NCI-H748 treated with DMSO at 0.1 percent for 48 hours (cell line): ENCODE measurements at regions not wholly inside any gene's neighbourhood (a gene's known extent, or its start where the extent isn't known, plus 50 kb on each side); places are given as distances from the start of the nearest gene placed in this dataset.

ENCODE experiments used
- DNase-seq: peaks from one replicate; lab custom pipeline; 2025; lab: John Stamatoyannopoulos, UW

DNA sequence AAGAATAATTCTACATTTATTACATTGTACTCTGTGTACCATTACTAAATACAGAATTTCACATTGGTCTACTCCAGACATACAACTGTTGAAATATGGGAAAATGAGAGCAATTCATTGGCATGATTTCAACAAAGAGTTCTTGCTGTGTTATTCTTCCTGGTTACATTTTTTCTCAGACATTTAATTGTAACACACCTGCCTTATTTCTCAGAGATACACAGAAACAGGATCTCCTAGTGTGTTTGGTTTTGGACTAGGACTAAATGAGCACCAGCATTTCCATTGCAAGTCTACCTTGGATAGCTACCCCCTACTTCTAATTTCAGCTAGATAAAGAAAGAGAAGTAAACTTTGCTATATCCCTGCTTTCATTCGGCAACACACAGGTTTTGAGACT lies 274.3 kb upstream of the CNTN4 start:
- no peak for DNase-seq

DNA sequence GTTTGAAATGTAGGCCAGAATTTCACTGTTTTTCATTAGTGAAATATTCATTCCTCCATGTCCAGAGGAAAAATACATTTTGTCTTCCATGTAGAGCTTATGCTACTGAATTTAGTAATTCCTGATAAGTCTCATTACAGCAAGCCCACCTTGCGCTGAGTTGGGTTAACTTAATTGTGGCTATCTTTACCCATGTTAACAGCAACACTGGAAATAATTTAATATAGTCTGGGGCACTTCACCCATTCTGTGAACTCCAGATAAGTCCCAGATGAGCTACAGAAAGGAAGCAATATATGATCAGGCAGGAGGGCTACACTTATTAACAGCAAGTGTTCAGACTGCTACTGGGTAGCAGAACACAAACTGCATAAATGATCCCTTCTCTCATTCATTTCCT lies 270.1 kb upstream of the CNTN4 start:
- DNase-seq: no peak

GRCh38 chr3:1830851-1831250 lies 267.8 kb upstream of the CNTN4 start:
- DNase-seq: no peak

DNA sequence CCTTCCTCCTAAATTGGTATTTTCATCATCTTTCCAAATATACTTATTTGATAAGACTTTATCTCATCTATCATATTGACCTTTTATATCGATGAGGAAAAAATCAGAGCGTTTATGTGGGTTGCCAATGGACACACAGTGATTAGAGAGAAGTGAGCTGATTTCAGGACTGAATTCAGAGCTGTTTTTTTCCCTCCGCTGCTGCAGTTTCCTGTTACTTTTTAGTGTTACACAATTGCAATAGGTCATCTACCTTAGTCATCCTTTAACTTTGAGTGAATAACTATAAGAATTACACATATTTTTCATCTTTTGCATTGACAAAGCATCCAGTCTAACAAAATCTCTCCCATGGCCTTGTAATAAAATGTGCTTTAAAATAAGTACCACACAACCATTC lies 266.3 kb upstream of the CNTN4 start:
- no peak for DNase-seq

GRCh38 chr3:1843111-1843510 lies 255.6 kb upstream of the CNTN4 start:
- DNase-seq: peak; percentile 58

DNA sequence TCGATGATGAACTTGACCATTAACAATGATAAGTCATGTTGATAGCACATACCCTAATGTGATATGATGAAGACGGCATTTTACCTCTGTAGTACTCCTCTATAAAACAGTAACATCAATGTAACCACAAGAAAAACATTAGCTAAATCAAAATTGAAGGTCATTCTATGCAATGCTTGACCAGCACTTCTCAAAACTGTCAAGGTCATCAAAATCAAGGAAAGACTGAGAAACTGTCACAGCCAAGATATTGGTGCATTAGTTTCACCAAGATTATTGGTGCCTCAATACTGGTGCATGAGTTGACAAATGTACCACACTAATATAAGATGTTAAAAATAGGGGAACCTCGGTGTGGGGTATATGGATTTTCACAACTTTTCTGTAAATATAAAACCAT lies 251.1 kb upstream of the CNTN4 start:
- DNase-seq: no peak

GRCh38 chr3:1848935-1849334 lies 249.7 kb upstream of the CNTN4 start:
- DNase-seq: no peak

GRCh38 chr3:1852950-1853349 lies 245.7 kb upstream of the CNTN4 start:
- no peak for DNase-seq

DNA sequence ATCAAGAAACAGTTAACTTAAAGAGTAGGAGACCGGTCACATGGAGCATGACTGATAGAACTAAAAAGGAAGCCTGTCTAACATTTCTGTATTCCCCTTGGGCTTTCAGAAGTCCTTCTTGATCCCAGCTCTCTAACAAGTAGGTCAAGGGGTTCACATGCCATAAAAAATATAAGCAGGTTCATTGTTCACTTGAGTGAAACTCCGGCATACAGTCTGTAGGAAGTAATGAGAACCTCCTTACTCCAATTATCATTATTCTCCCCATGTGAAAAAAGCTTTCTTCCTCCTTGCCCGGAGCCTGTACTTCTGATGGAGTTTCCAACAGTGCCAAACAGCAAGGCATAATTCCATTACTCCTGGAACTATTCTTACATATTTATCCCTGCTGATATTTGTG lies 242.8 kb upstream of the CNTN4 start:
- DNase-seq: no peak

DNA sequence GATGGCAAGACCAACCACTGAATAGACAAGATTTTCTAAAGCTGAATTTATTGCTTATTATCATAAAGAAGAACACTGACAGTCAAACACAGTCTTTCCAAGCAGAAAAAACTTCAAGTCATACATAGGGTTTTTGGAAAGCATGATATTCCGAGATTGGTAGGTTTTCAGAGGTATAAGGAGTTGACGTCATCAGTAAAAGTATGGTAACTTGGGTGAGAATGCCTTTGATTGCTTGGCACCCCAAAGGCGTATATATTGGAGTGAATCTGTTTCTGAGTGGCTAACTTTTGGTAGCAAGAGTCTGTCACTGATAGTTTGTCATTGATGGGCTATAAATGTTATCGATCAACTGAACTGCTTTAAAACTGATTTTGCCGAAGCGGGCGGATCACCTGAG lies 227.9 kb upstream of the CNTN4 start:
- DNase-seq: no peak

DNA sequence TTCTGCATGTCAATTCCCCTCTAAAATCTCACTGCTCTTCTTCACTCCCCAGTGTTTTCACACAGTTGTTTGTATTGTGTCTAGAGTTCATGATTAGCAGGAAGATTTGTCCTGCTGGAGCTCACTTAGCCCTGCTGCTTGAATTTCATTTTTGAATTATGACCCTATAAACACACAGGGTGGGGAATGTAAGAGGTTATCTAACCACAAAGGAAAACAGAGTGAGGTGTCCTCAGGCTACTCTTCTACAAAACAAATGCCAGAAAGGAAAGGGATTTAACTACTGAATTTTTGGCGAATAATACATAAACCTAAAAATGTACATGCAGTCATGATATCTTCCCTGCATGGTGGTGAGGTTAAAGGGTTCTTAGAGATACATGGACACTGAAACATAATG lies 215.1 kb upstream of the CNTN4 start:
- DNase-seq: no peak

DNA sequence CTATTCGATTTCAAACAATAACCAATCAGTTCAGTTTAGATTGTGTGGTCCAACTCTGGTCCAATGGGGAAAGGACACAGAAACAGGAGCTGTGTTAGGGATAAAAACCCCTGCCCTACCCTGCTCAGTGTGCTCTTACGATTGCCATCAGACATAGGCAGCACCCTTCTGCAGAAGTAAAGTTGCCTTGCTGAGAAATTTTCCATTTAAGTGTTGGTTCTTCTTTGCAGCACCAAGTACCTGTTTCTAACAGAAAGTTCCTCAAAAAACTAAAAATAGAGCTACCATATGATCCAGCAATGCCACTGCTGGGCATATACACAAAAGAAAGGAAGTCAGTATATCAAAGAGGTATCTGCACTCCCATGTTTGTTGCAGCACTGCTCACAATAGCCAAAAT lies 206.2 kb upstream of the CNTN4 start:
- no peak for DNase-seq

- no peak for DNase-seq
Observed at GRCh38 chr3:1902416-1902815, 196.2 kb upstream of the CNTN4 start.

DNA sequence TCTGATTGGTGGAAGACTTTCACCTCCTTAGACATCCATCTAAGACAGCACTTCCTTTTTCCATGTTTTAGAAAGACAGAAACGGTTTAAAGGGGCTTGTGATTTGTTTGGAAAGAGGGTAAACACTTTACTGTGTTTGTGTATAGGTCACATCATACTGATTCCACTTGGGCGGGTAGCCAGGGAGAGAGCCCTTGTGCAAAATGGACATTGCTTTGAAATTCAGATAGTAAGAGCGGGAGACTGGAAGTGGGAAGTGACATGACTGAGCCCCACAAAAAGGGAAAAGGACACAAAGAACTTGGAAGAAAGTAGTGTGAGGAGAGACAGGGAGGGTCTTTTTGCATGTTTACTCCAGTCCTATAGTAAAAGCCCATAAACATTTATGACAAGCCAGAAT lies 195.6 kb upstream of the CNTN4 start:
- DNase-seq: no peak

DNA sequence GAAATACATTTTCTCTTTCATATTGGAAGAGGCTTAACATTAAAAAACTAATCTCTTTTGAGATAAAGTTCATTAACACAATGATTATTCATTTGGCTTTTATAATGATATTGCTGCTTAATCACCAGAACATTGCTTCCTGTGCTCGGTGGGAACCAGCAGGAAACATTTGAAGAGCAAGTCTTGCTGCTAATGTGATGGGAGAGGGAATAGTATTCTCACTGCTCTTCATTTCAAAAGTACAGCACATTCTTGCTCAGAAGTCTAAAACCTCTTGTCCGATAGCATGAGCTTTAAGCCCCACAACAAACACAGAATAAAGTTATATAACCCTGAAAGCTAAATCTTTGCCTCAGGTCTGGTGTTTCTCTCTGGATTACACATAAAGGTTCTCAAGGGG lies 190.8 kb upstream of the CNTN4 start:
- no peak for DNase-seq

- DNase-seq: no peak
Observed at GRCh38 chr3:1908651-1909445, 189.8 kb upstream of the CNTN4 start.

DNA sequence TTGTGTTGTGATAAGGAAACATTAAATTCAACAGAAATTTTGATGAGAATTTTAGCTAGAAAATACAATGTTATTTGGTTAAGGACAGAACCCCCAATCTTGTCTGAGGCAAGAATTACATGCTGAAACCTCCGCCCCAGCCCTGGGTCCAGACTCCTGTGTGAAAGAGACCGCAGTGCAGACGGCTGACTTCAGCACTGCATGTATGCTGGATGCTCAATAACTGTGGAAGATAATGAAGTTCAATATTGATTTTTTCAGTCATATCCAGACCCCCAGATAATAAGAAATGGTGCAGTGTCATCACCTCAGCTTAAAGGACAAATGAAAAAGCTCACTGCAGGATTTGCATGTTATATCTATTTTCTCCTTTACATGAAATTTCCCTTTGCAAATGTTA lies 188.3 kb upstream of the CNTN4 start:
- no peak for DNase-seq

DNA sequence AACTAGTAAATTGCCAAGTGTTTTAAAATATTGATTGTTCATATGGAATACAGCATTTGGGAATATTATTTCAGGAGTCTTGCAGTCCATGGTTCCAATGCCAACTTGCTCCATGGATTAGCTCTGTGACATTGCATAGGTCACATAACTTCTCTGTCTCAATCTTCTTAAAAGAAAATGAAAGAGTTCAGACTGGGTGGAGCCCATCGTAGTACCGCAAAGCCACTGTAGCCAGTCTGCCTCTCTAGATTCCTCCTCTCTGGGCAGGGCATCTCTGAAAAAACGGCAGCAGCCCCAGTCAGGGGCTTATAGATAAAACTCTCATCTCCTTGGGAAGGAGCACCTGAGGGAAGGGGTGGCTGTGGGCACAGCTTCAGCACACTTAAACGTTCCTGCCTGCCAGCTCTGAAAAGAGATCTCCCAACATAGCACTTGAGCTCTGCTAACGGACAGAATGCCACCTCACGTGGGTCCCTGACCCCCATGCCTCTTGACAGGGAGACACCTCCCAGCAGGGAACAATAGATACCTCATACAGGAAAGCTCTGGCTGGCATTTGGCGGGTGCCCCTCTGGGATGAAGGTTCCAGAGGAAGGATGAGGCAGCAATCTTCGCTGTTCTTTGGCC lies 168.8 kb upstream of the CNTN4 start:
- no peak for DNase-seq

GRCh38 chr3:1938975-1939374 lies 159.7 kb upstream of the CNTN4 start:
- DNase-seq: no peak

GRCh38 chr3:1942781-1943180 lies 155.9 kb upstream of the CNTN4 start:
- DNase-seq: no peak

- no peak for DNase-seq
Observed at GRCh38 chr3:1943395-1944118, 155.1 kb upstream of the CNTN4 start.

DNA sequence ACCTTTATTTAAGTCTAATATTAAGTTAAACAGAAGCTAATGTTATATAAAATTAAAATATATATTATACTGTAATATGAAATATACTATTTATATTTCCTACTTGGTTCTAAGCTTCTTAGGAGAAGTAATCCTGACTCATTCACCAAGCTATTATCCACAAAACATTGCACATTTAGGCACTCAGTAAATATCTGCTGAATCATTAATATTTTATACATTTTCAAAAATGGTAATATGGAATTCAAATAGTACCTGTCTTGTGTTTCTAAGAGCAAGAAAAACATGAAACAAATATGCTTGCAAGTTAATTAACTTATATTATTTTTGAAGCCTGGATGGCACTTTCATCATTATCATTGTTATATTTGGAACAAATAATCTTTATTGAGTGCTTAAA lies 153.0 kb upstream of the CNTN4 start:
- no peak for DNase-seq

- no peak for DNase-seq
Observed at GRCh38 chr3:1953536-1953935, 145.1 kb upstream of the CNTN4 start.
